ENCODE measurements at regions not wholly inside any gene's neighbourhood (a gene's known extent, or its start where the extent isn't known, plus 50 kb on each side); places are given as distances from the start of the nearest gene placed in this dataset.
"Not testable (repeated sequence)": the region's sequence is repeated elsewhere in the genome, so short reads cannot be mapped to it uniquely, and the experiment has no call there.

GRCh38 chr6:70360921-70361320, 52.4 kb upstream of the FAM135A start:
- intact Hi-C loops (cut with DNase I), result loop anchor here (10.0 kb wide), 1 partner anchor 46 kb away; no protein-coding TSS in a partner anchor
- WGBS, 2 donors, result 84 to 86% methylated on average over 5 of the region's 5 CpGs
- H3K27ac ChIP-seq; ATAC-seq; H3K9me3 ChIP-seq; H3K4me1 ChIP-seq; H3K4me3 ChIP-seq; H3K27me3 ChIP-seq; H3K36me3 ChIP-seq (replicated peaks in 1 of 2; ENCODE audit: insufficient read depth in 1 of 2, low read depth in 2 of 2); DNase-seq: not testable (repeated sequence)

- TF ChIP-seq POLR2A (IDR thresholded peaks at IDR 0.05) (no peak), CTCF (IDR thresholded peaks at IDR 0.05) (no peak)
- peaks cover 5% of the 10 kb centered on the region for H3K4me1 ChIP-seq
- H3K36me3 ChIP-seq (replicated peaks in 1 of 2; ENCODE audit: insufficient read depth in 1 of 2, low read depth in 2 of 2), result no peaks in the 10 kb centered on the region
- DNase-seq (no peak), ATAC-seq (no peak)
- 76 to 88% methylated on average over 2 of the region's 2 CpGs for WGBS, 2 donors
- no peak overlapping the region for H3K4me3 ChIP-seq
- no peaks in the 10 kb centered on the region for H3K27me3 ChIP-seq
- no peaks in the 10 kb centered on the region for H3K9me3 ChIP-seq
- intact Hi-C loops (cut with DNase I), result no loop called here
- no peak overlapping the region for H3K27ac ChIP-seq
Observed at GRCh38 chr6:70353448-70353847, 50.6 kb upstream of the COL9A1 start.
